ENCODE measurements at regions not wholly inside any gene's neighbourhood (a gene's known extent, or its start where the extent isn't known, plus 50 kb on each side); places are given as distances from the start of the nearest gene placed in this dataset.

GRCh38 chr4:128517739-128518510 lies 230.3 kb upstream of the PGRMC2 start:
- Histone ChIP-seq H3K27ac (ENCODE audit: insufficient read depth, low read length, poor library complexity, severe bottlenecking) (no peak overlapping the region), H3K4me1 (ENCODE audit: control insufficient read depth, insufficient read depth, low read length, poor library complexity, severe bottlenecking) (no peaks in the 10 kb centered on the region), H3K36me3 (ENCODE audit: control insufficient read depth, insufficient read depth, low read length) (no peaks in the 10 kb centered on the region), H3K9me3 (ENCODE audit: control insufficient read depth in 2 of 2, low read length in 2 of 2) (no peaks in the 10 kb centered on the region), H3K4me3 (ENCODE audit: low read depth, low read length) (no peak overlapping the region), H3K27me3 (ENCODE audit: control insufficient read depth, insufficient read depth, low read length) (no peaks in the 10 kb centered on the region)
- H3K4me3 Mint-ChIP-seq = no peak overlapping the region
- ATAC-seq (ENCODE audit: low read depth in 2 of 2) (peak; percentile 39 to 45), DNase-seq (peak in 1 of 3 donors; percentile 18)
- H3K36me3 Mint-ChIP-seq = no peaks in the 10 kb centered on the region
- H3K27me3 Mint-ChIP-seq = no peaks in the 10 kb centered on the region
- peaks cover 0 to 8% (median 6%) of the 10 kb centered on the region in 4 donors for H3K4me1 Mint-ChIP-seq
- no peaks in the 10 kb centered on the region for H3K9me3 Mint-ChIP-seq
- H3K27ac Mint-ChIP-seq = peak overlapping the region in 1 of 3 donors; percentile 52

- Mint-ChIP-seq H3K9me3 (peaks cover 0 to 2% (median 0%) of the 10 kb centered on the region in 7 donors), H3K36me3 (no peaks in the 10 kb centered on the region), H3K4me1 (peaks cover 0 to 8% (median 6%) of the 10 kb centered on the region in 4 donors), H3K27ac (no peak overlapping the region), H3K27me3 (no peaks in the 10 kb centered on the region), H3K4me3 (no peak overlapping the region)
- H3K4me3 ChIP-seq (ENCODE audit: low read depth, low read length) = no peak overlapping the region
- H3K27me3 ChIP-seq (ENCODE audit: control insufficient read depth, insufficient read depth, low read length) = no peaks in the 10 kb centered on the region
- DNase-seq (no peak), ATAC-seq (ENCODE audit: low read depth in 2 of 2) (no peak)
- H3K36me3 ChIP-seq (ENCODE audit: control insufficient read depth, insufficient read depth, low read length) = no peaks in the 10 kb centered on the region
- H3K4me1 ChIP-seq (ENCODE audit: control insufficient read depth, insufficient read depth, low read length, poor library complexity, severe bottlenecking) = no peaks in the 10 kb centered on the region
- no peaks in the 10 kb centered on the region for H3K9me3 ChIP-seq (ENCODE audit: control insufficient read depth in 2 of 2, low read length in 2 of 2)
- no peak overlapping the region for H3K27ac ChIP-seq (ENCODE audit: insufficient read depth, low read length, poor library complexity, severe bottlenecking)
Observed at GRCh38 chr4:128517096-128517738, 229.6 kb upstream of the PGRMC2 start.

- Histone ChIP-seq H3K4me3 (ENCODE audit: low read depth, low read length) (no peak overlapping the region), H3K27ac (ENCODE audit: insufficient read depth, low read length, poor library complexity, severe bottlenecking) (no peak overlapping the region), H3K27me3 (ENCODE audit: control insufficient read depth, insufficient read depth, low read length) (no peaks in the 10 kb centered on the region), H3K4me1 (ENCODE audit: control insufficient read depth, insufficient read depth, low read length, poor library complexity, severe bottlenecking) (no peaks in the 10 kb centered on the region), H3K36me3 (ENCODE audit: control insufficient read depth, insufficient read depth, low read length) (no peaks in the 10 kb centered on the region), H3K9me3 (ENCODE audit: control insufficient read depth in 2 of 2, low read length in 2 of 2) (no peaks in the 10 kb centered on the region)
- Mint-ChIP-seq H3K4me3 (no peak overlapping the region), H3K27me3 (no peaks in the 10 kb centered on the region), H3K9me3 (peaks cover 0 to 2% (median 0%) of the 10 kb centered on the region in 7 donors), H3K27ac (no peak overlapping the region), H3K36me3 (no peaks in the 10 kb centered on the region), H3K4me1 (peaks cover 0 to 8% (median 6%) of the 10 kb centered on the region in 4 donors)
- DNase-seq (no peak), ATAC-seq (ENCODE audit: low read depth in 2 of 2) (no peak)
Observed at GRCh38 chr4:128516301-128516969, 228.8 kb upstream of the PGRMC2 start.

- peak overlapping the region in 2 of 3 donors; percentile 3 to 45 for H3K27ac Mint-ChIP-seq
- DNase-seq = peak in 1 of 3 donors; percentile 28
- no peaks in the 10 kb centered on the region for H3K27me3 ChIP-seq (ENCODE audit: control insufficient read depth, insufficient read depth, low read length)
Observed at GRCh38 chr4:128513664-128514484, 226.3 kb upstream of the PGRMC2 start.

GRCh38 chr4:128512767-128513322 lies 225.2 kb upstream of the PGRMC2 start:
- Histone ChIP-seq H3K4me3 (ENCODE audit: low read depth, low read length) (no peak overlapping the region), H3K4me1 (ENCODE audit: control insufficient read depth, insufficient read depth, low read length, poor library complexity, severe bottlenecking) (no peaks in the 10 kb centered on the region), H3K36me3 (ENCODE audit: control insufficient read depth, insufficient read depth, low read length) (no peaks in the 10 kb centered on the region), H3K27ac (ENCODE audit: insufficient read depth, low read length, poor library complexity, severe bottlenecking) (no peak overlapping the region), H3K9me3 (ENCODE audit: control insufficient read depth in 2 of 2, low read length in 2 of 2) (no peaks in the 10 kb centered on the region), H3K27me3 (ENCODE audit: control insufficient read depth, insufficient read depth, low read length) (no peaks in the 10 kb centered on the region)
- DNase-seq = no peak
- Mint-ChIP-seq H3K27ac (no peak overlapping the region), H3K4me3 (peak overlapping the region in 1 of 4 donors; percentile 4), H3K27me3 (peaks cover 4% of the 10 kb centered on the region), H3K4me1 (peaks cover 0 to 8% (median 6%) of the 10 kb centered on the region in 4 donors), H3K9me3 (peaks cover 0 to 2% (median 0%) of the 10 kb centered on the region in 7 donors), H3K36me3 (no peaks in the 10 kb centered on the region)
- ATAC-seq (ENCODE audit: low read depth in 2 of 2) = no peak

More at GRCh38 chr4:128513664-128514484, 226.3 kb upstream of the PGRMC2 start:
- Histone ChIP-seq H3K27ac (ENCODE audit: insufficient read depth, low read length, poor library complexity, severe bottlenecking) (no peak overlapping the region), H3K36me3 (ENCODE audit: control insufficient read depth, insufficient read depth, low read length) (no peaks in the 10 kb centered on the region), H3K4me3 (ENCODE audit: low read depth, low read length) (peak overlapping the region; percentile 43), H3K9me3 (ENCODE audit: control insufficient read depth in 2 of 2, low read length in 2 of 2) (no peaks in the 10 kb centered on the region), H3K4me1 (ENCODE audit: control insufficient read depth, insufficient read depth, low read length, poor library complexity, severe bottlenecking) (no peaks in the 10 kb centered on the region)
- ATAC-seq (ENCODE audit: low read depth in 2 of 2) = no peak
- Mint-ChIP-seq H3K4me1 (peaks cover 0 to 8% (median 6%) of the 10 kb centered on the region in 4 donors), H3K27me3 (peaks cover 2% of the 10 kb centered on the region), H3K9me3 (peaks cover 0 to 2% (median 0%) of the 10 kb centered on the region in 7 donors), H3K36me3 (no peaks in the 10 kb centered on the region), H3K4me3 (peak overlapping the region in 3 of 4 donors; percentile 21 to 53 (median 44))

GRCh38 chr4:128512161-128512560 lies 224.5 kb upstream of the PGRMC2 start:
- Mint-ChIP-seq H3K4me1 (peaks cover 0 to 8% (median 6%) of the 10 kb centered on the region in 4 donors), H3K27me3 (peaks cover 4% of the 10 kb centered on the region), H3K4me3 (no peak overlapping the region), H3K9me3 (peaks cover 0 to 2% (median 0%) of the 10 kb centered on the region in 7 donors), H3K36me3 (no peaks in the 10 kb centered on the region), H3K27ac (no peak overlapping the region)
- no peaks in the 10 kb centered on the region for H3K4me1 ChIP-seq (ENCODE audit: control insufficient read depth, insufficient read depth, low read length, poor library complexity, severe bottlenecking)
- no peaks in the 10 kb centered on the region for H3K27me3 ChIP-seq (ENCODE audit: control insufficient read depth, insufficient read depth, low read length)
- H3K36me3 ChIP-seq (ENCODE audit: control insufficient read depth, insufficient read depth, low read length) = no peaks in the 10 kb centered on the region
- ATAC-seq (ENCODE audit: low read depth in 2 of 2) = no peak
- H3K4me3 ChIP-seq (ENCODE audit: low read depth, low read length) = no peak overlapping the region
- DNase-seq = no peak
- H3K9me3 ChIP-seq (ENCODE audit: control insufficient read depth in 2 of 2, low read length in 2 of 2) = no peaks in the 10 kb centered on the region
- no peak overlapping the region for H3K27ac ChIP-seq (ENCODE audit: insufficient read depth, low read length, poor library complexity, severe bottlenecking)

- H3K27me3 Mint-ChIP-seq = peaks cover 4% of the 10 kb centered on the region
- Histone ChIP-seq H3K36me3 (ENCODE audit: control insufficient read depth, insufficient read depth, low read length) (no peaks in the 10 kb centered on the region), H3K27ac (ENCODE audit: insufficient read depth, low read length, poor library complexity, severe bottlenecking) (no peak overlapping the region), H3K9me3 (ENCODE audit: control insufficient read depth in 2 of 2, low read length in 2 of 2) (no peaks in the 10 kb centered on the region), H3K27me3 (ENCODE audit: control insufficient read depth, insufficient read depth, low read length) (no peaks in the 10 kb centered on the region), H3K4me3 (ENCODE audit: low read depth, low read length) (no peak overlapping the region), H3K4me1 (ENCODE audit: control insufficient read depth, insufficient read depth, low read length, poor library complexity, severe bottlenecking) (no peaks in the 10 kb centered on the region)
- ATAC-seq (ENCODE audit: low read depth in 2 of 2) = no peak
- no peak for DNase-seq
- H3K4me1 Mint-ChIP-seq = peaks cover 0 to 8% (median 6%) of the 10 kb centered on the region in 4 donors
- peaks cover 0 to 2% (median 0%) of the 10 kb centered on the region in 7 donors for H3K9me3 Mint-ChIP-seq
- H3K36me3 Mint-ChIP-seq = no peaks in the 10 kb centered on the region
- no peak overlapping the region for H3K4me3 Mint-ChIP-seq
- no peak overlapping the region for H3K27ac Mint-ChIP-seq
Observed at GRCh38 chr4:128510850-128511249, 223.2 kb upstream of the PGRMC2 start.

All from CD4-positive, CD25-positive, alpha-beta regulatory T cell (primary cell).